ENCODE measurements at regions not wholly inside any gene's neighbourhood (a gene's known extent, or its start where the extent isn't known, plus 50 kb on each side); places are given as distances from the start of the nearest gene placed in this dataset.

DNA sequence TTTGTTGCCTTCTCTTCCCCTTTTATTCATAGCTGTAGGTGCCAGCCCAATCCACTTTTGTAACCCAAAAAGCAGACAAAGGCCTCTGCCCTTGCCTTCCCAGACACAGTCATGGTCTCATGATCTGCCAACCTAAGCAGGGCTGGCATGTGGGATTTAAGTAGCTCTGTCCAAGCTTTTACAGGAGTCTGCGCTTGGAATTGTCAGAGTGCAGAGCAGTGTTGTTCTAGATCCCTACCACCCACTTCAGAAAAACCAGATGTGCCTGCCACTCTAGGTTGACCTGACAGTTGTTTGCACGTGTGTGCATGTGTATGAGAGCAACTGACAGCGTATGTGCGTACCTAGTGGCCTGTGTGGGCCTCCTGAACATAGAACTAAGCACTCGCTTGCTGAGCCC is 87.8 kb upstream of the SPRY4 start:
- TF ChIP-seq, protein P1, sequence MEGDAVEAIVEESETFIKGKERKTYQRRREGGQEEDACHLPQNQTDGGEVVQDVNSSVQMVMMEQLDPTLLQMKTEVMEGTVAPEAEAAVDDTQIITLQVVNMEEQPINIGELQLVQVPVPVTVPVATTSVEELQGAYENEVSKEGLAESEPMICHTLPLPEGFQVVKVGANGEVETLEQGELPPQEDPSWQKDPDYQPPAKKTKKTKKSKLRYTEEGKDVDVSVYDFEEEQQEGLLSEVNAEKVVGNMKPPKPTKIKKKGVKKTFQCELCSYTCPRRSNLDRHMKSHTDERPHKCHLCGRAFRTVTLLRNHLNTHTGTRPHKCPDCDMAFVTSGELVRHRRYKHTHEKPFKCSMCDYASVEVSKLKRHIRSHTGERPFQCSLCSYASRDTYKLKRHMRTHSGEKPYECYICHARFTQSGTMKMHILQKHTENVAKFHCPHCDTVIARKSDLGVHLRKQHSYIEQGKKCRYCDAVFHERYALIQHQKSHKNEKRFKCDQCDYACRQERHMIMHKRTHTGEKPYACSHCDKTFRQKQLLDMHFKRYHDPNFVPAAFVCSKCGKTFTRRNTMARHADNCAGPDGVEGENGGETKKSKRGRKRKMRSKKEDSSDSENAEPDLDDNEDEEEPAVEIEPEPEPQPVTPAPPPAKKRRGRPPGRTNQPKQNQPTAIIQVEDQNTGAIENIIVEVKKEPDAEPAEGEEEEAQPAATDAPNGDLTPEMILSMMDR (IDR thresholded peaks at IDR 0.05), result no peak
- no peak for TF ChIP-seq POLR2A (IDR thresholded peaks at IDR 0.05)

Measured in lower leg skin (tissue), 3 donors.